ENCODE measurements at regions not wholly inside any gene's neighbourhood (a gene's known extent, or its start where the extent isn't known, plus 50 kb on each side); places are given as distances from the start of the nearest gene placed in this dataset.

- no peak for TF ChIP-seq GATA3 (IDR thresholded peaks at IDR 0.05; ENCODE audit: low read depth, low read length)
- TF ChIP-seq GATA2 (IDR thresholded peaks at IDR 0.05; ENCODE audit: low read depth, low read length): no peak
Observed at GRCh38 chr9:99298614-99299013, 76.5 kb downstream of the SEC61B start.
